ENCODE measurements at regions not wholly inside any gene's neighbourhood (a gene's known extent, or its start where the extent isn't known, plus 50 kb on each side); places are given as distances from the start of the nearest gene placed in this dataset.

- DNase-seq (ENCODE audit: low read depth), result no peak
Measured at GRCh38 chr3:30114918-30115317, 491.5 kb upstream of the TGFBR2 start.

- DNase-seq (ENCODE audit: low read depth), result no peak
Measured at GRCh38 chr3:30122359-30122758, 484.0 kb upstream of the TGFBR2 start.

- no peak for DNase-seq (ENCODE audit: low read depth)
Measured at GRCh38 chr3:30123224-30123623, 483.2 kb upstream of the TGFBR2 start.

GRCh38 chr3:30123755-30124154 lies 482.6 kb upstream of the TGFBR2 start:
- no peak for DNase-seq (ENCODE audit: low read depth)

GRCh38 chr3:30124435-30125370 lies 481.7 kb upstream of the TGFBR2 start:
- DNase-seq (ENCODE audit: low read depth), result peak; percentile 81

GRCh38 chr3:30129765-30130164 lies 476.6 kb upstream of the TGFBR2 start:
- no peak for DNase-seq (ENCODE audit: low read depth)

GRCh38 chr3:30130391-30130790 lies 476.0 kb upstream of the TGFBR2 start:
- DNase-seq (ENCODE audit: low read depth), result no peak

GRCh38 chr3:30131191-30131590 lies 475.2 kb upstream of the TGFBR2 start:
- no peak for DNase-seq (ENCODE audit: low read depth)

- DNase-seq (ENCODE audit: low read depth), result no peak
Measured at GRCh38 chr3:30135190-30135589, 471.2 kb upstream of the TGFBR2 start.

- no peak for DNase-seq (ENCODE audit: low read depth)
Measured at GRCh38 chr3:30139283-30139682, 467.1 kb upstream of the TGFBR2 start.

- DNase-seq (ENCODE audit: low read depth), result no peak
Measured at GRCh38 chr3:30140356-30141075, 465.9 kb upstream of the TGFBR2 start.

GRCh38 chr3:30141178-30141581 lies 465.2 kb upstream of the TGFBR2 start:
- DNase-seq (ENCODE audit: low read depth), result no peak

GRCh38 chr3:30141927-30142326 lies 464.5 kb upstream of the TGFBR2 start:
- no peak for DNase-seq (ENCODE audit: low read depth)

GRCh38 chr3:30142946-30143345 lies 463.5 kb upstream of the TGFBR2 start:
- DNase-seq (ENCODE audit: low read depth), result no peak

GRCh38 chr3:30145281-30145680 lies 461.1 kb upstream of the TGFBR2 start:
- no peak for DNase-seq (ENCODE audit: low read depth)

GRCh38 chr3:30146978-30147377 lies 459.4 kb upstream of the TGFBR2 start:
- DNase-seq (ENCODE audit: low read depth), result no peak

- no peak for DNase-seq (ENCODE audit: low read depth)
Measured at GRCh38 chr3:30154853-30155252, 451.5 kb upstream of the TGFBR2 start.

- no peak for DNase-seq (ENCODE audit: low read depth)
Measured at GRCh38 chr3:30155755-30156154, 450.6 kb upstream of the TGFBR2 start.

GRCh38 chr3:30156586-30157498 lies 449.6 kb upstream of the TGFBR2 start:
- peak; percentile 79 for DNase-seq (ENCODE audit: low read depth)

GRCh38 chr3:30161375-30161774 lies 445.0 kb upstream of the TGFBR2 start:
- DNase-seq (ENCODE audit: low read depth), result peak; percentile 95

GRCh38 chr3:30162579-30162978 lies 443.8 kb upstream of the TGFBR2 start:
- DNase-seq (ENCODE audit: low read depth), result peak; percentile 77

- no peak for DNase-seq (ENCODE audit: low read depth)
Measured at GRCh38 chr3:30166535-30166934, 439.9 kb upstream of the TGFBR2 start.
